ENCODE measurements at regions not wholly inside any gene's neighbourhood (a gene's known extent, or its start where the extent isn't known, plus 50 kb on each side); places are given as distances from the start of the nearest gene placed in this dataset.

DNA sequence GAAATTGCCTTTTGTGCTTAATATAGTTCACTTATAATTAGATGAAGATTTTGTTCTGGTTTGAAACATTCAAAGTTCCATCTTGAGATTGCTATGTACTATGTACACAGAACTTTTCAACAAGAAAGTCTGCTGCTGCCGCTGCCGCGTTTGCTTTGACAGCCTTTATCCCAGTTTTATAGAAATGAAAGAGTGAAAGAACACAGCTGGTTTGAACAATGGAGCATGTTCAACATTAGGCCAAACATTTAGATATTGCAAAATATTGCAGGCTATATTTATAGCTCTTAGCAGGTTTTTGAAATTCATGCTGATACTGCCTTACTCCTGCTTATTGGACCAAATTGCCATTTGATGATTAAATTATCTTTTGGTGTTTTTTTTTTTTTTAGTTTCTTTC, 299.8 kb upstream of the PRKD1 start:
- Histone ChIP-seq H3K9me3 (no peaks in the 10 kb centered on the region), H3K4me1 (peaks cover 26 to 70% (median 33%) of the 10 kb centered on the region in 3 donors), H3K27ac (peak overlapping the region; percentile 76 to 89 (median 80)), H3K27me3 (no peaks in the 10 kb centered on the region), H3K36me3 (no peaks in the 10 kb centered on the region), H3K4me3 (no peak overlapping the region)
- TF ChIP-seq, protein P1, sequence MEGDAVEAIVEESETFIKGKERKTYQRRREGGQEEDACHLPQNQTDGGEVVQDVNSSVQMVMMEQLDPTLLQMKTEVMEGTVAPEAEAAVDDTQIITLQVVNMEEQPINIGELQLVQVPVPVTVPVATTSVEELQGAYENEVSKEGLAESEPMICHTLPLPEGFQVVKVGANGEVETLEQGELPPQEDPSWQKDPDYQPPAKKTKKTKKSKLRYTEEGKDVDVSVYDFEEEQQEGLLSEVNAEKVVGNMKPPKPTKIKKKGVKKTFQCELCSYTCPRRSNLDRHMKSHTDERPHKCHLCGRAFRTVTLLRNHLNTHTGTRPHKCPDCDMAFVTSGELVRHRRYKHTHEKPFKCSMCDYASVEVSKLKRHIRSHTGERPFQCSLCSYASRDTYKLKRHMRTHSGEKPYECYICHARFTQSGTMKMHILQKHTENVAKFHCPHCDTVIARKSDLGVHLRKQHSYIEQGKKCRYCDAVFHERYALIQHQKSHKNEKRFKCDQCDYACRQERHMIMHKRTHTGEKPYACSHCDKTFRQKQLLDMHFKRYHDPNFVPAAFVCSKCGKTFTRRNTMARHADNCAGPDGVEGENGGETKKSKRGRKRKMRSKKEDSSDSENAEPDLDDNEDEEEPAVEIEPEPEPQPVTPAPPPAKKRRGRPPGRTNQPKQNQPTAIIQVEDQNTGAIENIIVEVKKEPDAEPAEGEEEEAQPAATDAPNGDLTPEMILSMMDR (IDR thresholded peaks at IDR 0.05): no peak
- peak; percentile 91 for TF ChIP-seq POLR2AphosphoS5 (IDR thresholded peaks at IDR 0.05)
- 17 to 23% methylated on average over 3 of the region's 3 CpGs for WGBS, 2 donors (ENCODE audit: low coverage in 1 of 2)
- peak; percentile 67 for ATAC-seq

DNA sequence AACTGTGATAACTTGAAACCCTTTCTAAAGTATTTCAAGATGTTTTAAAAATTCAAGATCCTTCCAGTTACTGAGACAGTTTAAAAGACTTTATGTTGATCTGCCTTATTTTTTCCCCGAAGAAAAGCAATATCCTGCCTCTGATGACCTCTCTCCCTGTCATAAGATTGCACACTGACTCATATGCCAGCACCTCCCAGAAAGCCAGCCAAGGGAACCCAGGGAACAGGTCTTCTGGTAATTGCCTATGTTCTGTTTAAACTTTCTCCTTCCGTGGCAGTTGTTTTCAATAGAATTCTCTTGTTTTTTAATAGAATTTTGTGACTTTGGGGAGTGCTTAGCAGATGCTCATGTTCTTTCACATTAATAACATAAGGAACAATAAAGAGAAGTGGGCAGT, 300.2 kb upstream of the PRKD1 start:
- Histone ChIP-seq H3K36me3 (no peaks in the 10 kb centered on the region), H3K27me3 (no peaks in the 10 kb centered on the region), H3K27ac (peak overlapping the region; percentile 76 to 89 (median 80)), H3K9me3 (no peaks in the 10 kb centered on the region), H3K4me3 (no peak overlapping the region), H3K4me1 (peaks cover 21 to 66% (median 28%) of the 10 kb centered on the region in 3 donors)
- 0 to 6% methylated on average over 2 of the region's 2 CpGs for WGBS, 2 donors (ENCODE audit: low coverage in 1 of 2)
- TF ChIP-seq POLR2AphosphoS5 (IDR thresholded peaks at IDR 0.05): peak; percentile 58
- TF ChIP-seq, protein P1 (IDR thresholded peaks at IDR 0.05): no peak
- no peak for TF ChIP-seq EP300 (IDR thresholded peaks at IDR 0.05)
- no peak for TF ChIP-seq POLR2A (IDR thresholded peaks at IDR 0.05)
- ATAC-seq: peak; percentile 58

DNA sequence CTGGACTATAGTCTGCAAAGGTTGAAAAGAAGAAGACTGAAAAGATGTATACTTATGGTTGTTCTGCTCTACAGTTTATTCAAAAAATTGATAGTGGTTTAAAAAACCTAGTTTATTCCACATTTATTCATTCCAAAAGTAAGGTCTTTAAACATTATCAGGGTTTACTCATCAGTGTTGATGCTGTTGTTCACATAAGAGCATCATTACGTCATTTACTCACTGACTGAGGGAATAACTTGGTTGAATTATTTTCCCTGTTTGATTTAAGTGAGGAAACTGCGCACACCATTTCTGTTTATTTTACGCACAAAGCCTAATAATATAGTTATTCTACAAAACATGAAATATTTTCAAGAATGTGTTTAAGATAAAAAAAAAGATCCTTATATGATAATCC, 303.1 kb upstream of the PRKD1 start:
- no peaks in the 10 kb centered on the region for H3K36me3 ChIP-seq
- peaks cover 0 to 38% (median 12%) of the 10 kb centered on the region in 3 donors for H3K4me1 ChIP-seq
- 57 to 97% methylated on average over 3 of the region's 3 CpGs for WGBS, 2 donors (ENCODE audit: low coverage in 1 of 2)
- no peak for ATAC-seq
- H3K27ac ChIP-seq: no peak overlapping the region
- H3K9me3 ChIP-seq: no peaks in the 10 kb centered on the region
- H3K27me3 ChIP-seq: no peaks in the 10 kb centered on the region
- TF ChIP-seq, protein P1 (IDR thresholded peaks at IDR 0.05): no peak
- TF ChIP-seq POLR2A (IDR thresholded peaks at IDR 0.05) (no peak), POLR2AphosphoS5 (IDR thresholded peaks at IDR 0.05) (no peak), EP300 (IDR thresholded peaks at IDR 0.05) (no peak)
- no peak overlapping the region for H3K4me3 ChIP-seq

DNA sequence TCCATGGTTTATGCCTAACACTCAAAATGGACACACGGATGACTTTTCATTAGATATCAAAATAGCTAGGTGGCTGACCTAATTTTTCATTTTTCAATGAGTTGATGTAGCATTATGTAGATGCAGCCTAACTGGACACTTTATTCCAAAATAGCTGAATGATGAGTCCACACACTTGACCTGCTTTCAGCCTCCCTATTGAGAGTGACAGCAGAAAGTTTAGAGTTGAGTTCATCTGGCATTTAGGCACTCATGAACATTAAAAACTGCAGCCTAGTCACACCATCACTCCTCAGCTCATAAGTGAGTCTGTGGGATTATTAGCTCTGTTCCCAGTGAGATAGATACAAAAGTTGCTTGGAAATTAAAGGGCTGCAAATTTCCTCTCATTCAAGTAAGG, 307.3 kb upstream of the PRKD1 start:
- H3K27me3 ChIP-seq: no peaks in the 10 kb centered on the region
- no peaks in the 10 kb centered on the region for H3K9me3 ChIP-seq
- no peak overlapping the region for H3K27ac ChIP-seq
- WGBS, 2 donors (ENCODE audit: low coverage in 1 of 2): 94 to 100% methylated on average over 1 of the region's 1 CpG
- no peak overlapping the region for H3K4me3 ChIP-seq
- no peaks in the 10 kb centered on the region for H3K36me3 ChIP-seq
- TF ChIP-seq POLR2A (IDR thresholded peaks at IDR 0.05): no peak
- no peak for TF ChIP-seq POLR2AphosphoS5 (IDR thresholded peaks at IDR 0.05)
- no peak for TF ChIP-seq EP300 (IDR thresholded peaks at IDR 0.05)
- TF ChIP-seq, protein P1 (IDR thresholded peaks at IDR 0.05): no peak
- no peaks in the 10 kb centered on the region for H3K4me1 ChIP-seq
- ATAC-seq: no peak

DNA sequence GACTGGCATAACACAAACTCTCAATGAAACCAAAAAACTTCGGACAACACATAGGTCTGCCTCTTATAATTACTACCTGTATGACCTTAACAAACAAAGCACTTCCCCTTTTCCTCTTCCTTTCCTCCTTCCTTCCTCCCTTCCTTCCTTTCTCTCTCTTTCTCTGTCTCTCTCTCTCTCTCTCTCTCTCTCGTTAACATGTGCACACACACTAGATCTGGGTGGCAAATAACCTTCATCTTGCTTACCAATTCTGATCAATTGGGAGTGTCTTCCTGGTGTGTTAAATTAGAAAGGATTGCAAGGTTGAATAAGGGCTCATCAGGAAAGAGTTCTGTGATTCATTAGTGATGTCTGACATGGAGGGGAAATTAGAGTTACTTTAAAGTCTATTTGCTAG, 307.8 kb upstream of the PRKD1 start:
- ATAC-seq: no peak
- Histone ChIP-seq H3K27me3 (no peaks in the 10 kb centered on the region), H3K36me3 (no peaks in the 10 kb centered on the region), H3K9me3 (no peaks in the 10 kb centered on the region), H3K4me1 (no peaks in the 10 kb centered on the region), H3K27ac (no peak overlapping the region), H3K4me3 (no peak overlapping the region)
- no peak for TF ChIP-seq POLR2A (IDR thresholded peaks at IDR 0.05)
- no peak for TF ChIP-seq EP300 (IDR thresholded peaks at IDR 0.05)
- no peak for TF ChIP-seq POLR2AphosphoS5 (IDR thresholded peaks at IDR 0.05)
- TF ChIP-seq, protein P1 (IDR thresholded peaks at IDR 0.05): no peak
- 86 to 91% methylated on average over 1 to 2 of the region's 2 CpGs for WGBS, 2 donors (ENCODE audit: low coverage in 1 of 2)

Measured in gastroesophageal sphincter (tissue), 4 donors.